Heart left ventricle (tissue), 13 donors: ENCODE measurements at regions not wholly inside any gene's neighbourhood (a gene's known extent, or its start where the extent isn't known, plus 50 kb on each side); places are given as distances from the start of the nearest gene placed in this dataset.

ENCODE experiments used
- CTCF ChIP-seq, 12 donors: fragments of 200-600 bp; sonication (generic) in 4 of 12; IDR thresholded peaks; one replicate each; pipeline versions ENCODE4 v1.5.0 to v1.8.0; 2018 to 2022; ENCODE audit warnings: antibody characterized with exemption in 12 of 12, mild to moderate bottlenecking in 5 of 12
- POLR2A ChIP-seq, 2 donors: fragments of 450-650 bp; IDR thresholded peaks; one replicate each; pipeline ENCODE4 v1.6.1; 2017; ENCODE audit warnings: antibody characterized with exemption in 2 of 2, mild to moderate bottlenecking in 2 of 2, moderate library complexity in 2 of 2
- donor health status: ischemic (EF 13 %, LVEDD 7.1; RV severe dilation, severe dysfunction).
- donor health status: DM: no; HTN: yes; CAD: no.
- donor health status: DM: no; HTN: no; CAD: no.
- donor health status: ischemic (EF 25% LVEDD 6.9; RV normal size, moderate dysfunction).
- donor health status: ischemic (EF 25% LVEDD 5.7; RV mildly dilated, moderate dysfunction).
- donor health status: ischemic (EF 35%, LVEDD 5.7; RV mildly dilated, moderate dysfunction).
- donor health status: nonischemic (EF 11% LVEDD 7.7; RV severe dilation, severe dysfunction).
- donor health status: DM: yes; HTN: yes; CAD: no.
- donor health status: PGD.
- donor health status: ischemic (EF 29% LVEDD 5.4; RV normal size, mild dysfunction).
- donor health status: nonischemic (EF 23%, LVEDD 6.1; RV moderate dilation, normal function).

DNA sequence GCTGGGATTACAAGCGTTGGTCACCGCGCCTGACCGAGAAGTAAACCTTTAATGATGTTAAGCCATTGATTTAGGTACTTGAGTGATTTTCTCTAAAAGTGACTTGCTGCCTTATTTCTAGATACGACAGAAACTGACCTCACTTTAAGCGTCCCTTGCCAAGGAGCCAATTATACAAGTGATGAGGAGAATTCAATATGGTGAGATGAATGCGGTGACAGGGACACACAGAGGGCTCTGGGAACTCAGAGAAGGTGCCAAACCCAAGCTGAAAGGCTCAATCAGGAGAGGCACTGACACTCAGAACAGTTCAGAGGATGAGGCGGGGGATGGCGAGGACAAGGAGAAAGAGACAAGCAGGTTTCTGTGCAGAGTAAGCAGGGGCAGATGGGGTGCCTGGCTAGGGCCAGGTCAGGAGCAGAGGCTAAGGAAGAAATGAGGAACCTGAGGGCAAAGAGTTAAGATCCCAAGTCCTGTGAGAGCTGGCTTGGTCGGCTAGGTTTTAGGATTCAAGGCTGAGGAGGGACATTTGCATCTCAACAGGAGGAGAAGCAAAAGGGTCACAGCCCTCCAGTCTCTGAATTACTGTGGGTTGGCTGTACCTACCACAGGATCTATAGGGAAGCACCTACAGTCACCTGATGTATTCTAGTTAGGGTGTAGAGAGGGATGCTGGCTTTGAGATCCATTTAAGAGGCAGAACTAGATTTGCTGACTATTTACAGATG lies 83.2 kb upstream of the USP24 start:
- TF ChIP-seq POLR2A (IDR thresholded peaks at IDR 0.05) (no peak), CTCF (IDR thresholded peaks at IDR 0.05) (no peak)
